GM06990 (cell line): ENCODE measurements at regions not wholly inside any gene's neighbourhood (a gene's known extent, or its start where the extent isn't known, plus 50 kb on each side); places are given as distances from the start of the nearest gene placed in this dataset.

Experiments used
- DNase-seq: peaks from one replicate; pipeline ENCODE4 v3.0.0-alpha.2; 2011; ENCODE audit not compliant: insufficient read length; ENCODE audit errors: extremely low read depth
- H3K27me3 ChIP-seq: replicated peaks from 2 replicates; pipeline ENCODE4 v1.6.0; 2011; ENCODE audit warnings: low read length; ENCODE audit not compliant: control insufficient read depth, insufficient read depth
- H3K36me3 ChIP-seq: 2 replicates; pipeline ENCODE4 v1.5.1; 2011; ENCODE audit warnings: low read length; ENCODE audit not compliant: control insufficient read depth, insufficient read depth
- H3K4me3 ChIP-seq: replicated peaks from 2 replicates; pipeline ENCODE4 v1.5.1; 2011; ENCODE audit warnings: low read depth, mild to moderate bottlenecking, control low read depth, low read length
- TF ChIP-seq, protein P1 (sequence below): IDR thresholded peaks from 2 replicates; pipeline ENCODE4 v1.5.1; 2011; ENCODE audit warnings: low read length, control low read depth, mild to moderate bottlenecking, inconsistent platforms; ENCODE audit not compliant: insufficient read depth, poor library complexity, severe bottlenecking

- H3K4me3 ChIP-seq: no peak overlapping the region
- no peak for DNase-seq
- H3K27me3 ChIP-seq: no peaks in the 10 kb centered on the region
- TF ChIP-seq, protein P1, sequence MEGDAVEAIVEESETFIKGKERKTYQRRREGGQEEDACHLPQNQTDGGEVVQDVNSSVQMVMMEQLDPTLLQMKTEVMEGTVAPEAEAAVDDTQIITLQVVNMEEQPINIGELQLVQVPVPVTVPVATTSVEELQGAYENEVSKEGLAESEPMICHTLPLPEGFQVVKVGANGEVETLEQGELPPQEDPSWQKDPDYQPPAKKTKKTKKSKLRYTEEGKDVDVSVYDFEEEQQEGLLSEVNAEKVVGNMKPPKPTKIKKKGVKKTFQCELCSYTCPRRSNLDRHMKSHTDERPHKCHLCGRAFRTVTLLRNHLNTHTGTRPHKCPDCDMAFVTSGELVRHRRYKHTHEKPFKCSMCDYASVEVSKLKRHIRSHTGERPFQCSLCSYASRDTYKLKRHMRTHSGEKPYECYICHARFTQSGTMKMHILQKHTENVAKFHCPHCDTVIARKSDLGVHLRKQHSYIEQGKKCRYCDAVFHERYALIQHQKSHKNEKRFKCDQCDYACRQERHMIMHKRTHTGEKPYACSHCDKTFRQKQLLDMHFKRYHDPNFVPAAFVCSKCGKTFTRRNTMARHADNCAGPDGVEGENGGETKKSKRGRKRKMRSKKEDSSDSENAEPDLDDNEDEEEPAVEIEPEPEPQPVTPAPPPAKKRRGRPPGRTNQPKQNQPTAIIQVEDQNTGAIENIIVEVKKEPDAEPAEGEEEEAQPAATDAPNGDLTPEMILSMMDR: no peak
- H3K36me3 ChIP-seq: no peaks in the 10 kb centered on the region
Observed at GRCh38 chr7:10703981-10704380, 269.7 kb upstream of the PHF14 start.

DNA sequence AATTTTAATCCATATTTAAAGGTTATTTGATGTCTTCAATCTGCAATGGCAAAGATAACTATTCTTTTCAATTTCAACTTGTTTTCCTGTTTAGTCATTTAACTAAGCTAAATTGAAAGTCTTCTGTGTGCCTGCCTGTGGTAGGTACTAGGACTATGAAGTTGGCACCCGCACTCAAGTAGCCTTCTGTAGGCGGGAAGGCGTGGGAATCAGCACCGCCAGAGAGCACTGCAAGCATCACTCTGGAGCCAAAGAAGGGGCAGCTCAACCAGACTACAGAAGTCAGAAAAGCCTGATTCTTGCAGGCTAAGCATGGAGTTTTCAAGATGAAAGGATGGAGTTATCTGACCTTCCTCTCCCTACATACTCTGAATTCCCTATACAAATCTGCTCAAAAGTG lies 269.0 kb upstream of the PHF14 start:
- DNase-seq: no peak
- no peaks in the 10 kb centered on the region for H3K27me3 ChIP-seq
- H3K36me3 ChIP-seq: no peaks in the 10 kb centered on the region
- TF ChIP-seq, protein P1: no peak
- H3K4me3 ChIP-seq: no peak overlapping the region

DNA sequence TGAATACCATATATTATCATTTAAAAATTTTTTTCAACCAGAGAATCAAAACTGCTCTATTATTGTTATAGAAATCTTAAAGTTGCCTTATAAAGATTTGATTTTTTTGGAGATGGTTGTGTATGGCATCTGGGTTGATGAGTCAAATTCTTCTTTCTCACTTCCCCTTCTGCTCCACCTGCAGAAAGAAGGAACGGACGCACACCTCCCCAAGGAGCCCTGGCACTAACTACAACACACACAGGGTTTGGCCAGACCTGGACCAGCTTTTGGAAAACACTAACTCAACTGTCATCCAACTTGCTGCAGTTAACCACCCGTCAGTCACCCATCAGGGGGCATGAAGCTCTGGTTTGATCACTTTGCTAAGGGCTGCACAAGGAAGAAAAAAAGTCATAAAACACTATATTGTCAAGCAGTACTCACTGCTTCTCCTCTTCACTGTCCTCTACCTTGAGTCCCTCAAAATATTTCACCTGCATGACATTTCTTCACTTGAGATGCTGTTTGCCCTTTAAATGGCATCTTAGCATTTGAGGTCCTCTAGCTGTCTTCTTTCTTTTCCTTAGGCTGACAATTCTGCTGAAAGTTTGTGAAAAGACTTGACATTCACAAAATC lies 266.7 kb upstream of the PHF14 start:
- peak; percentile 14 for DNase-seq
- TF ChIP-seq, protein P1: no peak
- Histone ChIP-seq H3K36me3 (no peaks in the 10 kb centered on the region), H3K4me3 (no peak overlapping the region), H3K27me3 (no peaks in the 10 kb centered on the region)

DNA sequence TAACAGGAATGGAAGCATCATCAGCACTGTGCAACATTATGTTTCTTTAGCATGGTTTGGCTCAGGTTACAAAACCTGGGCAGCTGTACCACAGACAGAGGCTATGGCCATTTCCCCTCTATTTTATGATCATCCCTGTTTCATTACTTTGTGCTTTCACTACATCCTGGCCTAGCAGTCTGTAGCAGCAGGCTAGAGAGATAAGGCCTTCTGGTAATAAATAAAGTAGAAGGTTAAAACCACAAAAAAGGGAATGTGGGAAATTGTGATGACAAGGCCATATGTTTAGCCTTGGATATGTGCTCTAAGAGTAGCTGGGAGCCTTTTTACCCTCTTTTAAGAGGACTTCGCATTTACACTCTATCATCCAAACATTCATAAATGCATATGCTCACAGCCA lies 266.2 kb upstream of the PHF14 start:
- Histone ChIP-seq H3K36me3 (no peaks in the 10 kb centered on the region), H3K27me3 (no peaks in the 10 kb centered on the region), H3K4me3 (no peak overlapping the region)
- DNase-seq: no peak
- TF ChIP-seq, protein P1: no peak

- Histone ChIP-seq H3K4me3 (no peak overlapping the region), H3K36me3 (no peaks in the 10 kb centered on the region), H3K27me3 (no peaks in the 10 kb centered on the region)
- TF ChIP-seq, protein P1: peak; percentile 30
- DNase-seq: no peak
Observed at GRCh38 chr7:10708447-10708846, 265.2 kb upstream of the PHF14 start.

GRCh38 chr7:10718768-10719167 lies 254.9 kb upstream of the PHF14 start:
- TF ChIP-seq, protein P1: no peak
- Histone ChIP-seq H3K36me3 (no peaks in the 10 kb centered on the region), H3K4me3 (no peak overlapping the region), H3K27me3 (no peaks in the 10 kb centered on the region)
- no peak for DNase-seq
